Keratinocyte (primary cell): ENCODE measurements at regions not wholly inside any gene's neighbourhood (a gene's known extent, or its start where the extent isn't known, plus 50 kb on each side); places are given as distances from the start of the nearest gene placed in this dataset.
"Not testable (repeated sequence)": the region's sequence is repeated elsewhere in the genome, so short reads cannot be mapped to it uniquely, and the experiment has no call there.

ENCODE experiments used
- DNase-seq: peaks from one replicate; pipeline ENCODE4 v3.0.0-alpha.2; 2011; ENCODE audit warnings: low read depth, missing footprints, low spot score
- FAIRE-seq: peaks from 2 replicates; lab custom pipeline; 2011; peaks lifted over from hg19 to GRCh38; lab: Jason Lieb, UNC
- H2AFZ ChIP-seq: 2 replicates; pipeline ENCODE4 v1.6.0; 2012; ENCODE audit warnings: low read length, control low read depth, inconsistent platforms; ENCODE audit not compliant: control insufficient read depth
- H3K27ac ChIP-seq: 2 replicates; pipeline ENCODE4 v1.5.1; 2011; ENCODE audit warnings: low read length; ENCODE audit not compliant: control insufficient read depth, insufficient read depth
- H3K27me3 ChIP-seq: 3 replicates; pipeline ENCODE4 v1.6.0; 2011; ENCODE audit warnings: low read length; ENCODE audit not compliant: control insufficient read depth, insufficient read depth; ENCODE audit errors: extremely low read depth
- H3K36me3 ChIP-seq, 2 experiments: 2 replicates in 1 of 2; 3 replicates in 1 of 2; pipeline ENCODE4 v1.5.1; 2011; ENCODE audit warnings: low read length in 2 of 2, mild to moderate bottlenecking in 1 of 2; ENCODE audit not compliant: control insufficient read depth in 2 of 2, insufficient read depth in 2 of 2; ENCODE audit errors: extremely low read depth in 1 of 2
- H3K4me1 ChIP-seq: 3 replicates; pipeline ENCODE4 v1.5.1; 2011; ENCODE audit warnings: low read length; ENCODE audit not compliant: control insufficient read depth, insufficient read depth; ENCODE audit errors: extremely low read depth
- H3K4me2 ChIP-seq: 3 replicates; pipeline ENCODE4 v1.6.0; 2011; ENCODE audit warnings: low read depth, low read length; ENCODE audit not compliant: control insufficient read depth, insufficient read depth; ENCODE audit errors: extremely low read depth
- H3K4me3 ChIP-seq, 3 experiments: fragments of 200-600 bp in 1 of 3; sonication (generic) in 1 of 3; 2 replicates in 2 of 3; 3 replicates in 1 of 3; pipeline ENCODE4 v1.5.1; 2011 to 2016; ENCODE audit warnings: low read length in 3 of 3, mild to moderate bottlenecking in 3 of 3, control low read depth in 2 of 3, inconsistent platforms in 1 of 3, low read depth in 1 of 3, mixed read lengths in 1 of 3, mixed run types in 1 of 3, moderate library complexity in 1 of 3; ENCODE audit not compliant: control insufficient read depth in 2 of 3, insufficient read depth in 2 of 3; ENCODE audit errors: extremely low read depth in 1 of 3
- H3K79me2 ChIP-seq: 2 replicates; pipeline ENCODE4 v1.6.0; 2012; ENCODE audit warnings: low read length; ENCODE audit not compliant: control insufficient read depth, insufficient read depth
- H3K9ac ChIP-seq: 3 replicates; pipeline ENCODE4 v1.6.0; 2011; ENCODE audit warnings: low read length; ENCODE audit not compliant: control insufficient read depth, insufficient read depth; ENCODE audit errors: extremely low read depth
- H3K9me1 ChIP-seq: 3 replicates; pipeline ENCODE4 v1.6.0; 2011; ENCODE audit warnings: low read length; ENCODE audit not compliant: control insufficient read depth, insufficient read depth; ENCODE audit errors: extremely low read depth
- H3K9me3 ChIP-seq: 2 replicates; pipeline ENCODE4 v1.5.1; 2012; ENCODE audit warnings: low read depth, low read length; ENCODE audit not compliant: control insufficient read depth
- H4K20me1 ChIP-seq: 3 replicates; pipeline ENCODE4 v1.6.0; 2011; ENCODE audit warnings: low read length; ENCODE audit not compliant: control insufficient read depth, insufficient read depth; ENCODE audit errors: extremely low read depth
- EZH2 ChIP-seq: IDR thresholded peaks from one replicate; pipeline ENCODE4 v1.6.1; 2012; ENCODE audit warnings: inconsistent platforms, mild to moderate bottlenecking, low read length, moderate library complexity
- dilution Hi-C: fragments of 300-500 bp; cut with MboI; formaldehyde crosslinking; loops from one replicate; pipeline ENCODE4 v1.7.0; 2020; ENCODE audit warnings: low sequenced_read_pairs; ENCODE audit not compliant: extremely low pct_ligation_motif_present
- TF ChIP-seq, protein P1 (sequence below), 3 experiments: IDR thresholded peaks in 1 of 3; conservative IDR thresholded peaks in 1 of 3; optimal IDR thresholded peaks in 1 of 3; 2 replicates in 2 of 3; 3 replicates in 1 of 3; pipeline versions ENCODE3 to v1.5.1; 2011; ENCODE audit warnings: low read length in 3 of 3, mild to moderate bottlenecking in 3 of 3, moderate library complexity in 2 of 3, control low read depth in 1 of 3, inconsistent platforms in 1 of 3; ENCODE audit not compliant: insufficient read depth in 2 of 3; ENCODE audit errors: extremely low read depth in 1 of 3

DNA sequence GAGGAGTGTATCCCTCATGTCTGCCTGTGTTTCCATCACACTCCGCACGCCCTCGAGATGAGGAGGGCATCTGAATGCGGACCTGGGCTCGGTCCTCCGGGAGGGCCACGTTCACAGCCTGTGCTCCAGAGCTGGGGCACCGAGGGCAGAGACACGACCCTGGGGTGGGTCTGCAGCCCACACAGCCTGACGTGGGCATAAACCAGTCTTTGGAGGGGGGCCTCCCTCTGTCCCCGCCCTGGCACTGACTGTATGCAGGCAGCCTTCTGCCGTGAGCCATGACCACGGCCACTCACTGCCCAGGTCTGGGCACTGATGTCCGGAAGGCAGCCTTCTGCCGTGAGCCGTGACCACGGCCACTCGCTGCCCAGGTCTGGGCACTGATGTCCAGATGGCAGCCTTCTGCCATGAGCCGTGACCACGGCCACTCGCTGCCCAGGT, 1425.1 kb downstream of the BRD1 start:
- dilution Hi-C loops, result no loop called here
- DNase-seq, result no peak
- TF ChIP-seq, protein P1, sequence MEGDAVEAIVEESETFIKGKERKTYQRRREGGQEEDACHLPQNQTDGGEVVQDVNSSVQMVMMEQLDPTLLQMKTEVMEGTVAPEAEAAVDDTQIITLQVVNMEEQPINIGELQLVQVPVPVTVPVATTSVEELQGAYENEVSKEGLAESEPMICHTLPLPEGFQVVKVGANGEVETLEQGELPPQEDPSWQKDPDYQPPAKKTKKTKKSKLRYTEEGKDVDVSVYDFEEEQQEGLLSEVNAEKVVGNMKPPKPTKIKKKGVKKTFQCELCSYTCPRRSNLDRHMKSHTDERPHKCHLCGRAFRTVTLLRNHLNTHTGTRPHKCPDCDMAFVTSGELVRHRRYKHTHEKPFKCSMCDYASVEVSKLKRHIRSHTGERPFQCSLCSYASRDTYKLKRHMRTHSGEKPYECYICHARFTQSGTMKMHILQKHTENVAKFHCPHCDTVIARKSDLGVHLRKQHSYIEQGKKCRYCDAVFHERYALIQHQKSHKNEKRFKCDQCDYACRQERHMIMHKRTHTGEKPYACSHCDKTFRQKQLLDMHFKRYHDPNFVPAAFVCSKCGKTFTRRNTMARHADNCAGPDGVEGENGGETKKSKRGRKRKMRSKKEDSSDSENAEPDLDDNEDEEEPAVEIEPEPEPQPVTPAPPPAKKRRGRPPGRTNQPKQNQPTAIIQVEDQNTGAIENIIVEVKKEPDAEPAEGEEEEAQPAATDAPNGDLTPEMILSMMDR (optimal IDR thresholded peaks at IDR 0.05 in 1 of 3, IDR thresholded peaks at IDR 0.05 in 1 of 3, conservative IDR thresholded peaks at IDR 0.05 in 1 of 3; ENCODE audit: extremely low read depth in 1 of 3, insufficient read depth in 2 of 3, low read length in 3 of 3), result no peak
- no peak for TF ChIP-seq EZH2
- Histone ChIP-seq H3K4me1 (no peaks in the 10 kb centered on the region), H3K36me3 (no peaks in the 10 kb centered on the region), H2AFZ (no peak overlapping the region), H3K9me3 (peaks cover 8% of the 10 kb centered on the region), H3K27ac (no peak overlapping the region), H3K9ac (no peak overlapping the region), H3K4me3 (no peak overlapping the region), H3K4me2 (no peak overlapping the region), H3K79me2 (no peaks in the 10 kb centered on the region), H3K9me1 (no peaks in the 10 kb centered on the region), H4K20me1 (no peaks in the 10 kb centered on the region), H3K27me3 (no peaks in the 10 kb centered on the region)
- no peak for FAIRE-seq

DNA sequence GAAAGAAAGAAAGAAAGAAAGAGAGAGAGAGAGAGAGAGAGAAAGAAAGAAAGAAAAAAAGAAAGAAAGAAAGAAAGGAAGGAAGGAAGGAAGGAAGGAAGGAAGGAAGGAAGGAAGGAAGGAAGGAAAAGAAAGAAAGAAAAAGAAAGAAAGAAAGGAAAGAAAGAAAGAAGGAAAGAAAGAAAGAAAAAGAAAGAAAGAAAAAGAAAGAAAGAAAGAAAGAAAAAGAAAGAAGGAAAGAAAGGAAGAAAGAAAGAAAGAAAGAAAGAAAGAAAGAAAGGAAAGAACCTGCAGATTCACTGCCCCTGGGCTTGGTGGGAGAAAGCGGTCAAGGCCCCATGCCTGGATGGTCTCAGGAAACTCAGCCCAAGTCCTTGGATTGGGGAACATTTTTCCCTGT, 1426.2 kb downstream of the BRD1 start:
- H3K4me2 ChIP-seq, dilution Hi-C loops, H3K9me3 ChIP-seq, H3K36me3 ChIP-seq, H3K9ac ChIP-seq, H3K4me3 ChIP-seq, H3K27me3 ChIP-seq, FAIRE-seq, H3K4me1 ChIP-seq, H3K79me2 ChIP-seq, H3K9me1 ChIP-seq, H2AFZ ChIP-seq, H3K27ac ChIP-seq, DNase-seq, H4K20me1 ChIP-seq: not testable (repeated sequence)

DNA sequence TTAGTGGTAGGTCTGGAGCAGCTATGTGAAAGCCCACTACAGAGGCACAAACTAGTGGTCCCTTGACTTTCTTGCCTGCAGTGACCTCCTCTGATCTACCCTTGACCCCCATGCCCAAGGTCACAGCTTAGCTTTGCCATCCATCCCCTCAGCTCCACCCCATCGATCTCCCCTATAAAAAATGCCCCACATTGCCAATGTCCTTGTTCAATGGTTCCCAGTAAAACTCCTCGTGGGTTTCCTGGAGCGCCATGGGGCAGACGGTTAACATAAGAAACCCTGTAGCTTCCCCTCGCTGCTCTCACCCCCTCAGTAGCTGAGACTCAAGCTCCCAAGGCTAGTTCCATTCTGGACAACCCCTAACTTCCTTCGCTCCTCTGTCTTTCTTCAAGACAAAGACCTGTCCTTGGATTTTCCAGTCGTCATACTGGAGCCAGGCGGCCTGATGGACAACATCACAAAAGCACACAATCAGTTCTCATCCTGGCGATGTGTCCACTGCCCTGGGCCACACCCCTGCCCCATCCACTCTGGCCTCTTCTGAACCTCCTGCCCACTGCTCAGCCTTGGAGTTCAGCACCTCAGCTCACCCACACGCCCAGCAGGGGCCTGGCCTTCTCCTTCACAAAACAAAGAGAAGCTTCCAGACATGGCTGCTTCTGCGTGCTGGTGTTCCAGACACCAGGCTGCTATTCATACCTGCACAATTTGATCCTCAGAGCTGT, 1429.3 kb downstream of the BRD1 start:
- Histone ChIP-seq H4K20me1 (no peaks in the 10 kb centered on the region), H3K27ac (no peak overlapping the region), H3K4me3 (no peak overlapping the region), H2AFZ (no peak overlapping the region), H3K4me2 (no peak overlapping the region), H3K9ac (no peak overlapping the region), H3K27me3 (no peaks in the 10 kb centered on the region), H3K9me3 (peaks cover 5% of the 10 kb centered on the region), H3K4me1 (no peaks in the 10 kb centered on the region), H3K79me2 (no peaks in the 10 kb centered on the region), H3K36me3 (no peaks in the 10 kb centered on the region), H3K9me1 (no peaks in the 10 kb centered on the region)
- FAIRE-seq, result no peak
- no peak for DNase-seq
- dilution Hi-C loops, result no loop called here
- no peak for TF ChIP-seq EZH2
- TF ChIP-seq, protein P1 (optimal IDR thresholded peaks at IDR 0.05 in 1 of 3, IDR thresholded peaks at IDR 0.05 in 1 of 3, conservative IDR thresholded peaks at IDR 0.05 in 1 of 3; ENCODE audit: extremely low read depth in 1 of 3, insufficient read depth in 2 of 3, low read length in 3 of 3), result no peak
